ENCODE measurements at regions not wholly inside any gene's neighbourhood (a gene's known extent, or its start where the extent isn't known, plus 50 kb on each side); places are given as distances from the start of the nearest gene placed in this dataset.

- TF ChIP-seq CTCF (conservative IDR thresholded peaks at IDR 0.05; ENCODE audit: low read depth), result no peak
- ChIA-PET POLR2A (ENCODE audit: low non-redundant PET) (no interaction called here), CTCF (interaction anchor here (0.7 kb wide), 1 partner anchor 18 kb away, joined by 3 read pairs; no protein-coding TSS in a partner anchor)
- DNase-seq (ENCODE audit: low spot score), result no peak
- no peak overlapping the region for H3K27ac ChIP-seq
These were observed 500.7 kb downstream of the GRIN2A start for GRCh38 chr16:9681508-9681907.

- POLR2A ChIA-PET (ENCODE audit: low non-redundant PET), result no interaction called here
- TF ChIP-seq CTCF (conservative IDR thresholded peaks at IDR 0.05; ENCODE audit: low read depth), result no peak
- CTCF ChIA-PET, result no interaction called here
- DNase-seq (ENCODE audit: low spot score), result no peak
- H3K27ac ChIP-seq, result no peak overlapping the region
These were observed 499.9 kb downstream of the GRIN2A start for GRCh38 chr16:9682320-9682719.

- POLR2A ChIA-PET (ENCODE audit: low non-redundant PET), result no interaction called here
- DNase-seq (ENCODE audit: low spot score), result no peak
- no peak for TF ChIP-seq CTCF (conservative IDR thresholded peaks at IDR 0.05; ENCODE audit: low read depth)
- no peak overlapping the region for H3K27ac ChIP-seq
- CTCF ChIA-PET, result no interaction called here
These were observed 498.6 kb downstream of the GRIN2A start for GRCh38 chr16:9683677-9684076.

GRCh38 chr16:9687737-9688319, 494.4 kb downstream of the GRIN2A start:
- no peak for DNase-seq (ENCODE audit: low spot score)
- POLR2A ChIA-PET (ENCODE audit: low non-redundant PET), result no interaction called here
- no peak for TF ChIP-seq CTCF (conservative IDR thresholded peaks at IDR 0.05; ENCODE audit: low read depth)

GRCh38 chr16:9689597-9689996, 492.6 kb downstream of the GRIN2A start:
- ChIA-PET CTCF (no interaction called here), POLR2A (ENCODE audit: low non-redundant PET) (no interaction called here)
- DNase-seq (ENCODE audit: low spot score), result no peak
- no peak overlapping the region for H3K27ac ChIP-seq
- TF ChIP-seq CTCF (conservative IDR thresholded peaks at IDR 0.05; ENCODE audit: low read depth), result no peak

More at GRCh38 chr16:9687737-9688319, 494.4 kb downstream of the GRIN2A start:
- CTCF ChIA-PET, result no interaction called here
- no peak overlapping the region for H3K27ac ChIP-seq

GRCh38 chr16:9695152-9695551, 487.1 kb downstream of the GRIN2A start:
- POLR2A ChIA-PET (ENCODE audit: low non-redundant PET), result no interaction called here
- DNase-seq (ENCODE audit: low spot score), result no peak
- no peak for TF ChIP-seq CTCF (conservative IDR thresholded peaks at IDR 0.05; ENCODE audit: low read depth)
- CTCF ChIA-PET, result interaction anchor here (0.6 kb wide), 1 partner anchor 485 kb away, joined by 3 read pairs; no protein-coding TSS in a partner anchor
- no peak overlapping the region for H3K27ac ChIP-seq
